GM13976 (cell line): ENCODE measurements at regions not wholly inside any gene's neighbourhood (a gene's known extent, or its start where the extent isn't known, plus 50 kb on each side); places are given as distances from the start of the nearest gene placed in this dataset.

Experiments used
- DNase-seq: peaks from one replicate; pipeline ENCODE4 v3.0.0; 2012; ENCODE audit warnings: low spot score
- CTCF ChIP-seq: IDR thresholded peaks from 2 replicates; pipeline ENCODE4 v1.5.1; 2012; ENCODE audit warnings: borderline replicate concordance, mild to moderate bottlenecking; ENCODE audit not compliant: insufficient read depth; ENCODE audit errors: extremely low read depth, missing control alignments, control extremely low read depth
- in situ Hi-C: fragments of 300-500 bp; cut with MboI; formaldehyde crosslinking; loops from one replicate; pipeline ENCODE4 v1.12.0; 2022; ENCODE audit warnings: low sequenced_read_pairs, mixed read lengths, inconsistent platforms; ENCODE audit not compliant: unreplicated experiment

GRCh38 chr10:2870654-2871053 is 196.7 kb upstream of the PFKP start:
- no peak for TF ChIP-seq CTCF
- DNase-seq, result no peak
- in situ Hi-C loops, result no loop called here

GRCh38 chr10:2867788-2868299 is 199.5 kb upstream of the PFKP start:
- no peak for TF ChIP-seq CTCF
- DNase-seq, result no peak
- in situ Hi-C loops, result no loop called here

GRCh38 chr10:2866569-2866968 is 200.8 kb upstream of the PFKP start:
- in situ Hi-C loops, result no loop called here
- no peak for TF ChIP-seq CTCF
- DNase-seq, result no peak

- no peak for TF ChIP-seq CTCF
- in situ Hi-C loops, result no loop called here
- DNase-seq, result no peak
These were observed 205.6 kb upstream of the PFKP start for GRCh38 chr10:2861632-2862210.

GRCh38 chr10:2858452-2858851 is 208.9 kb upstream of the PFKP start:
- no peak for TF ChIP-seq CTCF
- in situ Hi-C loops, result no loop called here

GRCh38 chr10:2856598-2856997 is 210.8 kb upstream of the PFKP start:
- no peak for TF ChIP-seq CTCF
- DNase-seq, result no peak
- in situ Hi-C loops, result no loop called here

More at GRCh38 chr10:2858452-2858851, 208.9 kb upstream of the PFKP start:
- DNase-seq, result no peak
